M059J (cell line): ENCODE measurements at regions not wholly inside any gene's neighbourhood (a gene's known extent, or its start where the extent isn't known, plus 50 kb on each side); places are given as distances from the start of the nearest gene placed in this dataset.

Experiments used
- DNase-seq: peaks from one replicate; pipeline ENCODE4 v3.0.0-alpha.2; 2012; ENCODE audit warnings: low read depth

GRCh38 chr5:128885649-128886255, 79.5 kb upstream of the SLC27A6 start:
- DNase-seq = no peak

GRCh38 chr5:128895122-128895521, 70.2 kb upstream of the SLC27A6 start:
- DNase-seq = no peak

- no peak for DNase-seq
Observed at GRCh38 chr5:128896675-128897074, 68.6 kb upstream of the SLC27A6 start.

GRCh38 chr5:128903550-128903949, 61.7 kb upstream of the SLC27A6 start:
- DNase-seq = no peak

- no peak for DNase-seq
Observed at GRCh38 chr5:128904805-128905567, 60.3 kb upstream of the SLC27A6 start.

- peak; percentile 54 for DNase-seq
Observed at GRCh38 chr5:128905568-128906110, 59.6 kb upstream of the SLC27A6 start.

- DNase-seq = no peak
Observed at GRCh38 chr5:128913551-128913950, 51.7 kb upstream of the SLC27A6 start.
